ENCODE measurements at regions not wholly inside any gene's neighbourhood (a gene's known extent, or its start where the extent isn't known, plus 50 kb on each side); places are given as distances from the start of the nearest gene placed in this dataset.
"Not testable (repeated sequence)": the region's sequence is repeated elsewhere in the genome, so short reads cannot be mapped to it uniquely, and the experiment has no call there.

DNA sequence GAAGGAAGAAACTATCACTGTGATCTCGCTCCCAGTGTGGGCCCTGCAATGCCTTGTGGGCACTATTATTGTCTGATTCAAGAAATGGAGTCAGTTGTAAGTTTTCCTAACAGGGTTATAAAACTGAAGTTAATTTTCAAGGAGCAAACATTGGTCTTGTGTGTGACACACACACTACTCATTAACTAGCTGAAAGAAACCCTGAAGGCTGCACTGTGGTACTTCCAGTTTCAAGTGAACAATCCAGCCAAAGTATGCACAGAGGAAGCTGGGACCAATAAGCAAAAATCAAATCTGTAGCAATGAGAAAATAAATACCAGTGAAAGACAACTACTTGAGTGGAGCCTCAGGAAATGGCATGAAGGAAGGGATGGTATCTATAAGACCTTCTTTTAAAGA, 506.6 kb upstream of the POT1 start:
- no peak for DNase-seq

DNA sequence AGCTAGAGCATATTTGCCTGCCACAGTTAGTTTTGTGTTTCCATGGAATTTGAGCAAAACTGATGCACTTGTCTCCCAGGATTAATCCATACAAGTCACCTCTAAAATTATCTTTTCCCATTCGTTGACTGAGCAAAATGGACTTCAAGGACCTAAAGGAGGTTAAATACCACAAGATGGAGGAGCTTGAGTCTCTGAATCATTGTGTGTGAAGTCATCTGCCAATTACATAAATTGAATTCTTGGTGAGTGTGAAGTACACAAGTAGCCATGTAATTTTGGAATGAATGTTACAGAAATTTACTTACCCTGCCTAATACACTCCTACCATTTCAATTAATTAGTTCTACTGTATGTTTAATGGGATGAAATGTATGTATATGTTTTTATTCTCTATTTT, 501.7 kb upstream of the POT1 start:
- no peak for DNase-seq

GRCh38 chr7:125430013-125430412, 500.4 kb upstream of the POT1 start:
- DNase-seq = no peak

DNA sequence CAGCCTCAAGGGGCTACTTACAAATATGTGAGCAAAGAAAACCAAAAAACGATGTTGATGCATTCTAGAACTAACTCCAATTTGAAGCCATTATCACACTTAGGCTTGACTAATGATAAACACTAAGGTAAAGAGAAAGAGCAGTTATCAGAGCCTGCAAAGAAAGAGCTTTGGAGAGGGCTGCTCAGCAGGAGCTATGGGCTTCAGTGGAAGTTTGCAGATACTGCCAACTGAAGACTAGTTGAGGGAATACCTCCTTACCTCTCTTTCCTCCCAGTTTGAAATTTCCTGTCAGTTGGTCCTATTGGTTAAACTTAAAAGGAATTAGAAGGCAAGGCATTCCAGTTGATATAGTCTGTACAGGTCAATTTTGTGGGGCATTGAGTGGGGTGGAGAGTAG, 498.1 kb upstream of the POT1 start:
- DNase-seq = no peak

DNA sequence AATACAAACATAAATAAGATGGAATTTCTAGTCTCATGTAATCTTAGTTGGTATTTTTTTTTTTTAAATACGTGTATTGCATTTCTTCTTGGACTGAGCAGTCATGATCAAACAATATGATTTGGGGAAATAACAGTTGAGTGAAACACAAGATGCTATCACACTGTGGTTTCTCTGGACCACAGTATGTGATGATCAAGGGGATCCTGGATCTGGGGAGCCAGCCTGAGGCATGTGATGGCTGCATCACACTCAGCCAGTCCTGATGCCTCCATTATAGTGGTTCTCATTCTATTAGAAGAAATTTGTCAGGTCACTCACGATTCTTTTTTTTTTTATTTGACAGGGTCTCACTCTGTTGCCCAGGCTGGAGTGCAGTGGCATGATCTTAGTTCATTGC, 495.9 kb upstream of the POT1 start:
- no peak for DNase-seq

GRCh38 chr7:125424721-125425120, 495.1 kb upstream of the POT1 start:
- DNase-seq = no peak

DNA sequence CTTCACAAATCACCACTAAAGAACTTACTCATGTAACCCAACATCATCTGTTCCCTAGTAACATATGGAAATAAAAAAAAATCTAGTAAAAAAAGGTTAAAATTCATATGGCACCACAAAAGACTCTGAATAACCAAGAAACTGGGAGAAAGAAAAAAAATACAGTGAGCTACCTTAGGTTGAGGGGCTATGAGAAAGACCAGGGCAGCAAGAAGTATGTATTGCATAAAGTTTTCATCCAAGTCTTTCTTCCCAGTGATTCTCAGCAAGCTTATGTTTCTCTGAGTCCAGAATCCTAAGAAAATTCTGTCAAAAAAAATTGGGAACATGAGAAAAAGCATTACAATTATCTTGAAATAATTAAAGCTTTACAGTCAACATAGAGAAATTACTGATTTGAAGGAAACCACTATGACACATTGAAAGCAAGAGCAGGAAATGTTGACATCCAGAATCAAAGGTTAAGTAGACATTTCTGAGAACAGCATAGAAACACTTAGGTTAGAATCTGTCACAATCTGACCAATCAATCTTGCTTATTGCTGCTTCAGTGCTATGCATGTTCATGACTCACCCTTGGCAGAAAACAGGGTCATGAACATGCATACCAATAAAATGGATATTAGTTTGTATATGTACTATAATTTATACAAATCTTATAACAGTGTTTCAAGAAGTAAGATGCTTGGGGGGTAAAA, 494.0 kb upstream of the POT1 start:
- no peak for DNase-seq

GRCh38 chr7:125421407-125421806, 491.8 kb upstream of the POT1 start:
- DNase-seq = not testable (repeated sequence)

- DNase-seq = no peak
Observed at GRCh38 chr7:125412890-125413665, 483.5 kb upstream of the POT1 start.

DNA sequence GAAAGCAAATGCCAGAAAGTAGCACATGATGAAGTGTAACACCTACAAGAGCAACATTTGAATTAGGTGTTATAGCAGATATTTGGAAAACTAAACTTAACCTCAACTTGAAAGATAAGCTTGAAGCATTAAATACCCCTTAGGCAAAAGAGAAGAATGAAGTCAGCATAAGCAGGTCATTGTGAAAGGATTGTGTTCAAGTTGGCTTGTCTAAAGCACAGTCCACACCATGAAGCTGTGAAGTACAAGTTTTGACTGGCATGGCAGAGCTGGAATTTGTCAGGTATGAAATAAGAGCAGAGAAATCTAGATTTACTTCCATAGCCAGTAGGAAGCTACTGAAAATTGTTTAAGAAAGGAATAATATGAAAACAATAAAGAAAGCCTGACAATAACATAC, 480.3 kb upstream of the POT1 start:
- DNase-seq = no peak

DNA sequence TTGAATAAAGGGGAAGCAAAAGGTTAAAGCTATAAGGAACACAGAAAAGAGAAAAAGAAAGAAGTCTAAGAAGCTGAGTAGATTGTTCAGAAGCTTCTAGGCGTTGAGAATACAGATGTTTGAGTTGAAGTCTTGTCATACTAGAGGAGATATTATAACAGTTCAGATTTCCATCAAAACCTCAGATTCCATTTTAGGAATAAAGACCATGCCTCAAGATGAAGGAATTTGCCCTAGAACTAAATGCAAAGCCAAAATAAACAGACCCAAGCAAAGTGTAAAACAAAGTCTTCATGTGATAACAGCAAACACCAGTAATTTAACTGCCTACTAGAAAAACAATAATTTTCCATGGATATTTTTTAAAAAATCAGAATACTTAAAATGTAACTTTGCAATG, 476.5 kb upstream of the POT1 start:
- no peak for DNase-seq

DNA sequence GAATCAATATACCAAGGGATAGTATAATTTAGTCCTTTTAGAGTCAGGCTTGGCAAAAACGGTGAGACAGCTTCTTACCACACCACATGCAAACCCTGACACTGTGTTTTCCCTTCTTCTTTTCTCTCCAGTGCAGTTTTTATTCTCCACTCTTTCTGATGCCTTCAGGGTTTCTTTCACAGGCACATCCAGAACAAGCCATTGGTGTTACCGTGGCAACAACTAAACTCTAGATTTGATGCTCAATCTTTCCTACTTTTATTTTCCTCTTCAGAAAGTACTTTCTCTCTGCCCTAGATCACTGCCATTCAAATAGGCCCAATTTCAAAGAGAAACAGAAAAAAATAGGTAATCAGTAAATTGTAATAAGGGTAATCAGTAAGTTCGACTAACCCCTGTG, 469.8 kb upstream of the POT1 start:
- no peak for DNase-seq

GRCh38 chr7:125396466-125397151, 467.0 kb upstream of the POT1 start:
- no peak for DNase-seq

DNA sequence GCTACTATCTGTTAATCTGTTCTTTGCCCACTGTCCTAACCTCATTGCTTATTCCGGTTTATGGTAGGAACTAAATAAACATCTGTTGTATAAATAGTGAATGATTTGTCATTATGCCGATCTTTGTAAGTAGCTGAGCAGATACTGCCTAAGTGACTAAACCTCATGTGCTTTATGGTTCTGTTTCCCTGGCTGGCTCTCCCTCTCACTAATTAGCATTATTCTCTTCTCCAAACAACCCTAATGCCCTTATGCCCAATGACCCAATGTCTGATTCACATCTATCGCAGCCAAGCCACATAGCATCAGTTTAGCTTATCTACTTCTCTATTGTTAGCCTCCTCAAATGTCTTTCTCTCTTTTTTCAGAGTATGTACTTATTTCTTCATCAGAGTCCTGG, 462.3 kb upstream of the POT1 start:
- no peak for DNase-seq

- peak; percentile 13 for DNase-seq
Observed at GRCh38 chr7:125390981-125391380, 461.4 kb upstream of the POT1 start.

DNA sequence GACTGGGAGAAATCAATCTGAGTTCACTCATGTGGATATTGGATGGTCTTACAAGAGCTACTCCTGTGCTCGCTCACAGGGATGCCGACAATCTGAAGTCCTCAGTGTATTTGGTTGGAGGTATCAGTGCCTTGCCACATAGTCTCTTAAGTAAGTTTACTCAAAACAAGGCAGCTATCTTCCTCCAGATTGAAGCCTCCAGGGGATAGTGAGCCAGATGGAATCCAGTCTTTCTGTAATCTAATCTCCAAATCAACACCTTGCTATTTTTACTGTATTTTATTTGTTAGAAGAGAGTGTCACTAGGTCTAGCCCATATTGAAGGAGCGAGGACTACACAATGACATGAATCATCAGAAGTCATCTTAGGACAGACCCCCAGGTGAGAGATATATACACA, 456.6 kb upstream of the POT1 start:
- no peak for DNase-seq

GRCh38 chr7:125383324-125383723, 453.7 kb upstream of the POT1 start:
- no peak for DNase-seq

DNA sequence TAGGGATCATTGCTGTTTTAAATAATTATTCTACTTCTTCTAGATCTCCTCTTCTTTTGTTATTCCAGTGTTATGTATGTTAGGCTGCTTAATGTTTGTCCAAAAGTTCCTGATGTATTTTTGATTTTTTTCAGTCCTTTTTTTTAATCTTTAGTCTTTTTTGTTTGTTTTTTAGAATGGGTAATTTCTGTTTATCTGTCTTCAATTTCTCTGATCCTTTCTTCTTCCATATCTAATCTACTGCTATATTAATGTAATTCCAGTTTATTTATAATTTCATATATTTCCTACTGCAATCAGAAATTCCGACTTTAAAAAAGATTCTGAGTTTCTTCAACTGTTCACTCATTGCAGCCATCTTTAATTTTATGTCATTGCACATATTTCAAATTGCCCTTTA, 452.8 kb upstream of the POT1 start:
- no peak for DNase-seq

GRCh38 chr7:125375942-125376341, 446.3 kb upstream of the POT1 start:
- no peak for DNase-seq

GRCh38 chr7:125370502-125370901, 440.9 kb upstream of the POT1 start:
- no peak for DNase-seq

DNA sequence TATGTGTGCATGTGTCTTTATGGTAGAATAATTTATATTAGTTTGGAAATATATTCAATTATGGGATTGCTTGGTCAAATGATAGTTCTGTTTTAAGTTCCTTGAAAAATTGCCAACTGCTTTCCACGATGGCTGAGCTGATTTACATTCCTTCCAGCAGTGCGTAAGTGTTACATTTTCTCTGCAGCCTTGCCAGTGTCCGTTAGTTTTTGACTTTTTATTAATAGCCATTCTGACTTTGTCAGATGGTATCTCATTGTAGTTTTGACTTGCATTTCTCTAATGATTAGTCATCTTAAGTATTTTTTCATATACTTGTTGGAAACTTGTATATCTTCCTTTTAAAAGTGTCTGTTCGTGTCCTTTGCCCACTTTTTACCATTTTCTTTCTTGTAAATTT, 434.2 kb upstream of the POT1 start:
- no peak for DNase-seq

- no peak for DNase-seq
Observed at GRCh38 chr7:125358551-125359167, 429.0 kb upstream of the POT1 start.

- DNase-seq = no peak
Observed at GRCh38 chr7:125357676-125358455, 428.2 kb upstream of the POT1 start.

Measured in retina (tissue), 1 donor.